MM.1S (cell line): ENCODE measurements at regions not wholly inside any gene's neighbourhood (a gene's known extent, or its start where the extent isn't known, plus 50 kb on each side); places are given as distances from the start of the nearest gene placed in this dataset.

Source experiments
- EZH2 ChIP-seq: fragments of 300-600 bp; sonication (generic); optimal IDR thresholded peaks from 2 replicates; pipeline ENCODE3; 2017; ENCODE audit warnings: low read depth, mild to moderate bottlenecking, antibody characterized with exemption, low read length, mixed read lengths
- EZH2phosphoT487 ChIP-seq: fragments of 300-600 bp; sonication (generic); IDR thresholded peaks from 2 replicates; pipeline ENCODE4 v1.6.1; 2018; ENCODE audit warnings: antibody characterized with exemption, low read length
- TF ChIP-seq, protein P1 (sequence below): fragments of 300-600 bp; sonication (generic); IDR thresholded peaks from 2 replicates; pipeline ENCODE4 v1.5.1; 2016; ENCODE audit warnings: antibody characterized with exemption, low read length, mixed read lengths

DNA sequence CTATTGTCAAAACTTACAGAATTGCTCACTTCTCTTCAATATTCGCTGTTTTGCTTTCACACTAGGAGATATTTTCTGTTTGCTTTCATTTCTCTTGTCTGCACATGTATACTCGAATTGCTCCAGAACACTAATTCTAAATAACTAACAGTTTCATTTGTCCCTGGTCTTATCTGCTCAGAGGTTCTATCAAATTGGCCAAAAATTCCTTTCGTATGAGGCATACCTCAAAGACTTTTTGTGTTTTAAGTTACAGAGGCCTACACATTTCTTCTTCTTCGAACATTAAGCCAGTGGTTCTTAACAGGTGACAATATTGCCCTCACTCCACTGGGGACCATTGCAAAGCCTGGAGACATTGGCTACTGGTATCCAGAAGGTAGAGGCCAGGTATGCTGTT lies 1314.6 kb downstream of the EFNB2 start:
- no peak for TF ChIP-seq EZH2
- TF ChIP-seq, protein P1, sequence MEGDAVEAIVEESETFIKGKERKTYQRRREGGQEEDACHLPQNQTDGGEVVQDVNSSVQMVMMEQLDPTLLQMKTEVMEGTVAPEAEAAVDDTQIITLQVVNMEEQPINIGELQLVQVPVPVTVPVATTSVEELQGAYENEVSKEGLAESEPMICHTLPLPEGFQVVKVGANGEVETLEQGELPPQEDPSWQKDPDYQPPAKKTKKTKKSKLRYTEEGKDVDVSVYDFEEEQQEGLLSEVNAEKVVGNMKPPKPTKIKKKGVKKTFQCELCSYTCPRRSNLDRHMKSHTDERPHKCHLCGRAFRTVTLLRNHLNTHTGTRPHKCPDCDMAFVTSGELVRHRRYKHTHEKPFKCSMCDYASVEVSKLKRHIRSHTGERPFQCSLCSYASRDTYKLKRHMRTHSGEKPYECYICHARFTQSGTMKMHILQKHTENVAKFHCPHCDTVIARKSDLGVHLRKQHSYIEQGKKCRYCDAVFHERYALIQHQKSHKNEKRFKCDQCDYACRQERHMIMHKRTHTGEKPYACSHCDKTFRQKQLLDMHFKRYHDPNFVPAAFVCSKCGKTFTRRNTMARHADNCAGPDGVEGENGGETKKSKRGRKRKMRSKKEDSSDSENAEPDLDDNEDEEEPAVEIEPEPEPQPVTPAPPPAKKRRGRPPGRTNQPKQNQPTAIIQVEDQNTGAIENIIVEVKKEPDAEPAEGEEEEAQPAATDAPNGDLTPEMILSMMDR, result no peak
- no peak for TF ChIP-seq EZH2phosphoT487
